T-helper 2 cell (primary cell): ENCODE measurements at regions not wholly inside any gene's neighbourhood (a gene's known extent, or its start where the extent isn't known, plus 50 kb on each side); places are given as distances from the start of the nearest gene placed in this dataset.

Experiments used
- DNase-seq, 5 experiments: peaks; one replicate each; pipeline versions ENCODE4 v3.0.0 to v3.0.0-alpha.2; 2012 to 2022

DNA sequence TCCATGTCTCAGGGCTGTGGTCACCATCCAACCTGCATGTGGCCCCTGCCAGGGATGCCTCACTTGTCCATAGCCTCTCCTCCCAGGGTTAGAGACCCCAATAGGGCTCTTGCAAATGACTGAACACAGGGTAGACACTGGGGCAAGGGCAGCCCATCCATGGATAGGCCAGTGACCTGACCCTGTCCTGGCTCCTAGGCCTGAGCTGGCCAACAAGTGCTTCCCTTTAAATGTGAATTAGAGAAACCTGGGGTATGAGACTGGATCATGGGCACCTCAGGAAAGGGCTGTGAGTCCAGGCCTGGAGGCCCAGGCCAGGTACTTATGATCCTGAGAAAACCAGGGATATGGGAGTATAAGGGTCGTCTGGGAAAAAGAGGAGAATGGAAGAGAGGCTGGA is 64.5 kb downstream of the COPS8 start:
- DNase-seq, result no peak

DNA sequence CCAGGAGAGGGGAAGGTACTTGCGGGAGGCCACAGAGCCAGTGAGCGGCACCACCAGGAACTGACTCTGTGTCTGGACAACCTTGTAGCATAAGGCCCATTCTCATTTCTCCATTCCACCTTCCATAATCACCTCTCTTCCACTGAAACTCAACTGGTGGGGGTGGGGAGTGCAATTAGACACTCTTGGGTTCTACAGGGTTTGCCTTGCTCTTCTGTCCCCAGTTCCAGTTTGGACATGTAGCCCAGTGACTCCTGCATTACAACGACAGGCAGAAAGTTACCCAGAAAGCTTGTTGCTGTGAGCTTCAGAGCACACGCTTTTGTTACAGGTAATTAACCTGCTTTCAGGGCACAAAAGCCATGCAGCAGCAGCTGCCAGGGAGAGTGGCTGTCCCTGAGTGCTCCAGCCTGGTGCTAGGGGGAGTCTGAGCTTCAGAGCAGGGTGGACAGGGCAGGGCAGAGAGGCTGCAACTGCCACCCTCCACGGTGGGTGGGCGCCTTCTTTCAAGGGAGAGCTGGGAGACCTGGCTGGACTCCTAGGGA is 65.2 kb downstream of the COPS8 start:
- no peak for DNase-seq

DNA sequence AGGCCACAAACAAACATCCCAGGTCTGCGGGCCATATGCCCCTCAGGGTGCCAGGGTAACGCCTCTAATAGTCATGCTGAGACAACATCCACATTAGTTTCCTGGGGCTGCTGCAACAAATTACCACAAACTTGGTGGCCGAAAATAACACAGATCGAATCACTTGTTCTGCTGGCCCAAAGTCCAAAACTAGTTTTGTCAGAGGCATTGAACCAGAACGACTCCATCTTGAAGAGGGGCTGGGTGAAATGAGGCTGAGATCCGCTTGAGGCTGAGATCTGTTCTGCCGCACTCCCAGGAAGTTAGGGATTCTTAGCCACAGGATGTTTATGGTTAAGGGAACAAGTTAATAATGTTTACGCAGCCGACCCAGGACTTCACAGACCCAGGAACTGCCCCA is 66.7 kb downstream of the COPS8 start:
- no peak for DNase-seq

DNA sequence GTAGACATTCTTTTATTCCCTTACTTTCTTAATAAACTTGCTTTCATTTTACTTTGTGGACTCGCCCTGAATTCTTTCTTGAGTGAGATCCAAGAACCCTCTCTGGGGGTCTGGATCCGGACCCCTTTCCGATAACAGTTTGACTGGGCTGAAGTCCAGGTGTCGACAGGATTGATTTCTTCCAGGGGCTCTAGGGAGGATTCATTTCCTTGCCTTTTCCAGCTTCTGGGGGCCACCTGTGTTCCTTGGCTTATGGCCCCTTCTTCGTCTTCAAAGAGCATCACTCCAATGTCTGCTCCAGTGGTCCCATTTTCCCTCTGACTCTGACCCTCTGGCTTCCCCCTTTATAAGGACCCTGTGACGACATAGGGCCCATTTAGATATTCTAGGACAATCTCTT is 67.5 kb downstream of the COPS8 start:
- DNase-seq, result no peak

DNA sequence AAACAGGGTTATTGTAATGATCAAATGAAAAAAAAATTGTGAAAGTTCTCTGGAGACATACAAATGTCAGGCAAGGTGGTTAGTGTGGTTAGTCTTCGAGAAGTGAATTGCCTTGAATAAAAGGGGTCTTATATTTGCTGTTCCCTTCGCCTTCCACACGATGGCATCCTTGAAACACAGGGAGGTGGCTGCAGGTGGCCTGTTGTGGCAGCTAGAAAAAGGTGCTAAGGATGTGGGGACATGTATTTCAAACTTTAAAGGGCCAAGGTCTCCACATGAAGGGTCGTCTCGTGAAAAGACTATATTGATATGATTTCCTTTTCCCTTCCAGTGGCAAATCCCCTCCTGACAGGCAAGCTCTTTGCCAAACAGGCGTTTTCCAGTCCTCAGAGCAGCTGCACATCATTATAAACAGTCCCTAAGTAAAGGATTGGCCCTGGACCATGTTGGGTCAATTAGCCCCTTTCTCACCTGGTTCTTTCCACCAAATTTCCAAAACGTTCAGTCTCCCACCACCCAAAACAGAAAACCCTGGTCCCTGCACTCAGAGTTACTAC is 68.5 kb downstream of the COPS8 start:
- DNase-seq, result peak in 4 of 5 experiments; percentile 2 to 64 (median 26)

DNA sequence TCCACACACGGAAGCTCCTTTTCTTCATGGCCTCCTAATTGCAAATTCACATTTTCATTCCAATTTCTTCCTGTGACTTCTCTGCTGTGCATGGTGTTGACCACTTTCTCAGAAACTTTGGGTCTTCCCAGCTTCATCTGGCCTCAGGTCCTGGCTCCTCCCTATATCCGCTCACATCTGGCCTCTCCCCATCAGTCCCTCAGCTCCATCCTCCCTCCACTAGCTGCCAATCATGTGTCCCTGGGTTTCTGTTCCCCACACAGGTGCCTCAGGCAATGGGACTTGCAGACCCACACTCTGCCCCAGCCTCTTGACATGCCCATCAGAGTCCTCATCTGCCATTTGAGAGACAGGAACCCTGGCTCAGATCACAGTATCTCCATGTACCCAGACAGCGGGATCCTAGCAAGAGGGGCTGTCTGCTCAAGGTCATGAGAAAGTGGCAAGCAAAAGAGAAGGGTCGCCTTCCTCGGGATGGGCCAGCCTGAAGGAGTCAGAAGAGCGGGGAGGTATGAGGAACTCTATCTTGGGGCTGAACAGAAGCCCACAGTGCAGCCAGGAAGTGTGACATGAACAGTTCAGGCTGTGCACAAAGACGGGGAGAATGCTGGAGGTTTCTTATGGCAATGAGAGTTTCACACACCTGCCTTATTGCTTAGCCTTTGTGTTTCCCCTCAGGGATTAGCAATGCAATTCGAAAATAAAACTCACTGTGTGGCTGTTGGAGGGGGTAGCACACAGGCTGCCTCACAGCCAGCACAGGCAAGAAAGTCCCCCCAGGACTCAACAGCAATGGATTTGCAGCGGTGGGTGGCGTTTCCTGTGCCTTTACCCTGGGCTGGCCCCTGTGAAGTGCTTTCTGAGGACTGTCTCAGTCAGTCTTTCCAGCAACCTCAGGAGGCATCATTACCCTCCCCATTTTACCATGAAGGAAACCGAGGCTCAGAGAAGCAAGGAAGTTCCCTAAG is 69.5 kb downstream of the COPS8 start:
- DNase-seq, result no peak

DNA sequence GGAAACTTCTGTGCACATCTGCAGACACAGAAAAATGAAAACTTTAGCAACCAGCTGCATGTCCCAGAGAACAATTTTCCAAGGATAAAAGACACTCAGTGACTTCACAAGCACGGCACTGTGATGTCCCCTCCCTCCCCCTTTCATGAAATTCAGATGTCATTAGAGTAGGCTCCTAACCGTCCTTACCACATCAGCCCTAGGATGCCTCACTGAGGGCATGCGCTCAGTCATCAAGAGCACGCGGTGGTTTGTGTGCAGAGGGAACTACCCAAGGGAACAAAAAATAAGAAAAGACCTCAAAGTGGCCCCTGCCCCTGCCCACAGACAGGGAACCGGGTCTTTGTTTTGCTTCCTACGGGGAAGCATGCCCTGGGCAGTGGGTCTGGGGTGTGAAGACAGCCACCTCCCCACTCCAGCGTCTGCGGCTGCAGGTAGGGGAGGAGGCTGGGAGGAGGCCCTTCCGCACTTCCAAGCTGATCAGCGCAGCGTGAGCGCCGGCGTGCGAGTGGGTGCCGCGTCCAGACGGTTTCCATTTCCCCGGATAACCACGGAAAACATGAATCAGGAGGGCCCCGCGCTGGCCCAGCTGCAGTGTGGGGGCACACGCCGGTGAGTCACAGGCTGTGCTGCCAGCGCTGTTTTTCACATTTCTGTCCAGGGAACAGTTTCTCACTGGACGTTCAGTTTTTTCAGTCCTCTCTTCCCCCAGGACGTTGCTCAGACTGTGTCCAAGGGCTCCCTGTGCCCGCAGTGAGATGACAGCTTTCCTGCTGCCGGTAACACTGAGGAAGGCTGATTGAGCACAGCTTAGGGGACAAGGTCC is 70.6 kb downstream of the COPS8 start:
- peak in 2 of 5 experiments; percentile 23 for DNase-seq

DNA sequence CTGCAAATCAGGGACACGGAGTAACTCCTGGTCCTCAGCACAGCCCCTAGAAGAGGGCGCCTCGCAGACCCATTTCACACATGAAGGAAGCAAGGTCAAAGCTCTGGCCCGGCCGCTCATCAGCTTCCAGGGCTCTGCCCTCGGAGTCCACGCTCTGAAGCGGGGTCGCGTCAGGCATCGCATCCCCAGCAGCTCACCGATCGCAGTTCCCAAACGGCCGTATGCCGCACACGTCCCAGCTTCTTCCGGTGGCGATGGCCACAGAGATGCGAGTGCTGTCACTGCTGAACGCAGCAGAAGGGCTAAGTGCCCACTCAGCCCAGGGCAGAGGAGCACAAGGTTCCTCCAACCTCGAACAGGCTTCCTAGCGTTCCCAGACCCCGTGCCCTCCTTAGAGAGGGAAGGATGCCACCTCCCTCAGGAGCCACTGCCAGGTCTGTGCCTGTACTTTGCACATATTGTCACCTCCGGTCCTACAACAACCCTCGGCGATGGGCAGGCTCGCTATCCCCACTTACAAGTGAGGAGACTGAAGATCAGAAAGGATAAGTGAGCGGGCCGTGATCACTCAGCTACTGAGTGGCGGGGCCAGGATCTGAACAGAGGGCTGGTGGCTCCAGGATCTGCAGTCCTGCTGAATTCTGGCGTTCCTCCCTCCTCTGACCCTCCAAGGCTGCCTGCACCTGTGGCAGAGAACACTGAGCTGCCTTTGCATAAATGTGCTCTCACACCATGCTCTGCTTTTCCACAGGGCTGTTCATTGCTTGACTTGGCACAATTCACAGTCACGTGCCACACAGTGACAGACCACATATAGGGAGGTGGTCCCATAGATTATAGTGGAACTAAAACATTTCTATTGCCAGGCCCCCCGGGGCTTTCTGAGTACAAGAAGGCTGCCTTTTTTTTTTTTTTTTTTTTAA is 71.4 kb downstream of the COPS8 start:
- DNase-seq, result no peak

DNA sequence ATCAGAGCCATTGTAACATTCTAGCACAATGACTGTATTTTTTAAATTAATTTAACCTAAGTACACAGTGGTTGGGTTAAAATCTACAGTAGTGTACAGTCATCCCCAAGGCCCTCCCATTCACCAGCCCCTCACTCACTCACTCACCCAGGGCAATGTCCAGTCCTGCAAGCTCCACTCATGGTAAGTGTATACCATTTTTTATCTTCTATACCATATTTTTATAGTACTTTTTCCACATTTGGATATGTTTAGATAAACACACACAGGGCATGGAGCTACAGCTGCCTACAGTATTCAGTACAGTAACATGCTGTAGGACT is 72.1 kb downstream of the COPS8 start:
- DNase-seq, result no peak

DNA sequence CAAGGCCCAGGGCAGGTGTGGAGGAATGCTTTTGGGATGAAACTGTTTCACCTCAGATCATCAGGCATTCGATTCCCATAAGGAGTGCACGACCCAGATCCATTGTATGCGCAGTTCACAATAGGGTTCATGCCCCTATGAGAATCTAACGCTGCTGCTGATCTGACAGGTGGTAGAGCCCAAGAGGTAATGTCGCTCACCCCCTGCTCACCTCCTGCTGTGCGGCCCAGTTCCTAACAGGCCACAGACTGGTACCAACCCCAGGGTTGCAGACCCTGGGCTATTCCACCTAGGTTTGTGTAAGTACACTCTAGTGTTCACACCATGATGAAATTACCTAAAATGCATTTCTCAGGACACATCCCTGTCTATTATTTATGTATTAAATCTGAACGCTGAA is 72.5 kb downstream of the COPS8 start:
- DNase-seq, result no peak

DNA sequence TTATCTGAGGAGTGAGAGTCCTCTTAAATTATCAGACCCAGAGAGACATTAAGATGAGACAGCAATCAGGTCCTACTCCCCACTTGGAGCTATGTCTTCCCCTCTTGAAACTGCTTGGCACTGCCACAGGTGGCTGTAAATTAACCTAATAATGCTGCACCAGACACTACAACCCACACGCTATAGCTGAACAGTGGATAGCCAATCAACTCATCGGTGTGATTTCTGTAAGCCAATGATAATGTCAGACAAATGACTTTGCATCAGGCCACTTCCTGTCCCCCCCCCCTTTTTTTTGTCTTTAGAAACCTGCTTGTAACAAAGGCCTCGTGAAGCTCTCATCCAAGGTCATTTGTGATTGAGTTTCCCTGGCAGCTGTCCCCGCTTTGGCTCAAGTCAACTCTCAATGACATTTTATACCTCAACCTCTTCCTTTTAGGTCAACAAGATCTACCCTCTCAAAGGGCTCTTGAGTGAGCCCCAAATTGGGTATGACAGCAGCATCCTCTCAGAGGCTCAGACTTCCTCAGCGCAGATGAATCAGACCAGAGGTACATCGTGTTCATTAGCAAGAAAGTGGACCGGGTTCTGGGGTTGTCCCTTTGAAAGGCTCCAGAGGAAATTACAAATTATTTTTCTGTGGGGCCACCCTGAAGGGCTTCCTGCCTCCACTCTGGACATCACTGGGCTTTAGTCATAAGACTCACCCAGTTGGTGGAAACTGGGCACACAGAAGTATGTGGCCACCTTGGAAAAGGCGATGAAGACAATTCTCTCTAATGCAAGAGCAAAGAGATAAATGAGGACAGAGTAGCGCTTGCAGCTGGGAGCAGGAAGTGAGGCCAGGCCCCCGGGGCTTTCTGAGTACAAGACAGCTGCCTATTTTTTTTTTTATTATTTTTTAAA is 73.6 kb downstream of the COPS8 start:
- peak in 1 of 5 experiments; percentile 22 for DNase-seq

DNA sequence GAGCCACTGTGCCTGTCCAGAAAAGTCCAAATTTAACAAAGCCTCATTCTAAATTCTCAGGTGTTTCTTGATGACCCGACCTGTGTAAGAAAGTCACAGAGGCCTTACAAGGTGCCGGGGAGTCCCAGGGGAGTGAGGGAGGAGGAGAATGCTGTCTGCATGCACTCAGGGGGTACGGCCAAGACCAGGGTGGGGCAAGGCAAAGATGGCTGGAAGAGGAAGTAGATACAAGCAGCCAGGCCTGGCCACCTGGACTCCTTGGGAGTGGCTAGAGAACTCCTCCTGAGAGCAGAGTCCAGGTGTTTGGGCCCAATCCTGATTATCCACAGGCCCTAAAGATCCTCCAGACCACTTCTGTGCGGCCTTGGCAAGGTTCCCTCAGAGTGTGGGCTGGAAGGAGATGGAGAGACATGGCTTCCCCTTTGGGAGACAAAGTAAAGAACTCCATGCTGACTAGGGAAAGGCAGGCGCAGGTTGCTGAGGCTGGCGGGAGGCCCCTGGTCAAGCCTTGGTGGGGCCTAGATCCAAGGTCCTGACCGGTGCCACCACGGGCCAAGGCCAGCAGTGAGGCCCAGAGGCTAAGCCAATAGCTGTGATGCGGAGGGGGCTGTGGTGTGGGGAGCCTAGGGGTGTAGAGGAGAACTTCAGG is 74.7 kb downstream of the COPS8 start:
- DNase-seq, result no peak

DNA sequence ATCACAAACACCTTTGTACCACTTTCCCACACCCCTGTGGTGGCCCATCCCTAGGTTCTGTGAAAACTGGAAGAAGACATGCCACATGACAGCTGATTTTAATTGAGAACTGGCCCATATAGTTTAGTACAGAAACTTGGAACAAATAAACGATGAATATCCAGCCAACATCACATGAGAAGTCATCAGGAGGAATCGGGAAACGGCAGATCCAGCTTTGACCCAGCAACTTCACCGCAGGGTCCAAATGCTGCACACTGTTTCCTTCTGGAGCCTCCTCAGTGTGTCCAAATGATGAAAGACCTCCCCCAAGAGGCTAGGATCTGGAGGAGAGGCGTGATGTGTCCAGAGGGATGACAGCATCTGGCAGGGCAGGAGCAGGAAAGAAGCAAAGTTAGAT is 75.5 kb downstream of the COPS8 start:
- DNase-seq, result no peak

DNA sequence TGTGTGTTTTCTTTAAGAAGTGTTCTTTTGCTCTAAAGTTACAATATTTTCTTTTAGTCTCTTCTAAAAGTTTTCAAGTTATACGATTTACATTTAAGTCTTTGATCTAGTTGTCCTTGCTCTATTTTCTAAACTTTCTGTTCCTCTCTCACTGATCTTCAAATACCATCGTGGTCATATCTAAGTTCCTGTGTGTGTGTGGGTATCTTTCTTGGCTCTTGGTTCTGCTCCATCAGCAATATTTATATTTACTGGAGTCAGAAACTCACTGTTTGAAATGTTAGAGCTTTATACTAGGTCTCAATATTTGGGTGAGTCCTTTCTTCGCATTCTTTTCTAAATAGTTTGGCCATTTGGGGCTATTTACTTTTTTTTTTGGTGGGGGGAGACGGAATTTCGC is 77.3 kb downstream of the COPS8 start:
- DNase-seq, result no peak

DNA sequence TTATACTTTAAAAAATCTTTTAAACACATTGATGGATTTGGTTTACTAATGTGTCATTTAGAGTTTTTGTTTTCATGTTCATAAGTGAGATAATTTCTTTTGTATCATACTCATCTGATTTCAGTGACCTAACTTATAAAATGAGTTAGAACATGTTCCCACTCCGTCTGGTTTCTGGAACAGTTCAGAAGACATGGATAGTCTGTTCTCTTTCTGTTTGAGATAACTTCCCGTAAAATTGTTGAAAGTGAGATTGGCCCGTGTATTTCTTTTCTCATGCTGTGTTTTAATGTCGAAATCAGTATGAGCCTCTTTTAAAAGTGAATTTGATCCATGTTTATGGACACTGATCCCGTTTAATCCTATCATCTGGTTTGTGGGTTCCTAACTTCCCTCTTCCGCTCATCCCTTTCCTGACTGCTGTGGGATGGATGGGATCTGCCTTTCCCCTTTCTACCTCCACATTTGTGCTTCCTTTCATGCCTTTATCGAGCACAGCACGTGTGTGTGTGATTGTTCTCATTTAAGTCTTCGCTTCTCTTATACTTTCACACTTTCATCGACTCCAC is 78.9 kb downstream of the COPS8 start:
- DNase-seq, result no peak

DNA sequence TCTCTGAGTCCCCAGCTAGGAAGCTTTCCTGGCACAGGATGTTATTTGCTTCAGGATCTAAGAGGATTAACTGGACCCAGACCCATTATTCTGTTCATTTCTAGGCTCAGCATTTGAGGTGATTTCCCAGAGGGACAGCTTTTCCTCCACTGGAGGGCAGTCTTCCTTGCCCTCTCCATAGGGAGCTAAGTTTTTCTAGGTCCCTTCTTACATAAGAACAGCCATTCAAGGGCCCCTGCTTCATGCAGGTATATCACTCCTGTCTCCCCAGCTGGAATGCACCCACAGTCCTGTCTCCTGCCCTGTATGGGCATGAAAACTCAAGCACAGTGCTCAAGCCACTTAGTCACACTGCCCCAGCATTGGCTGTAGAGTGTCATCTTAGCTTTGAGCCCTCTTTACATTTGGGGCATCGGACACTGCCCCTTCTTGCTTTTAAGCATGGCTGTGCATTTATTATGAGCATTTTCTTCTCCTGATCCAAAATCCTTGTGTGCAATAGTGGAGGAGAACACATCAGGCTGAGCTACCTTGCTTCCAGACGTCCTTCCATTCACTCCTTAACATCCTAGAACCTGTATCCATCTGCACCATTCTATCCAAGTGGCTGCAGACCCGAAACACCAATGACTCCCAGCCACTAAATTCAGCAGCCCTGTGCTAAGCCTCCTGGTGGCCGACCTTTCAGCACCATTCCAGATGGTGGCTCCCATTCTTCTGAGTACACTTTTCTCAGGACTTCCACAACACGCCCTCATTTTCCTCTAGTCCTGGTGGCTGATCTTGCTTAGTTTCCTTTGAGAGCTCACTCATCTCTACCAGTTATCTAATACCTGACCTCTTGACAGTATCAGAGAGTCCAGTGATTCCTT is 80.0 kb downstream of the COPS8 start:
- no peak for DNase-seq

DNA sequence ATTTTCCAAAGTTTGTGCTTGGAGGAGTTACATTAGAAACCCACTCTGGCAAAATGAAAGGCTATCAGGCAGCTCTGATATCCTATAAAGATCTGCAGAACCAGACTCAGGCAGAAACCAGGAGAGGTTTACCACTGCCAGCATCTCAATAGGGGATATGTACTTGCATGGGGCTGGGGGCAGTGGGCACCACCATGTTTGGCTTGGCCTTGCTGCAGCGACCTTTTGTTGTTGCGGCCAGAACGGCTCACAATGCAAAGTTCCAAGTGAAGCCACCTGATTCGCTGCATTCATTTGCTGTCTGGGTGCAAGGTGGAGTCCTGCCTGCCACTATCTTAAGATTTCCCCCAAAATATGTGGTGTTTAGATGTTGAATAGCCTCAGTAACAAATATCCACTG is 81.3 kb downstream of the COPS8 start:
- no peak for DNase-seq

DNA sequence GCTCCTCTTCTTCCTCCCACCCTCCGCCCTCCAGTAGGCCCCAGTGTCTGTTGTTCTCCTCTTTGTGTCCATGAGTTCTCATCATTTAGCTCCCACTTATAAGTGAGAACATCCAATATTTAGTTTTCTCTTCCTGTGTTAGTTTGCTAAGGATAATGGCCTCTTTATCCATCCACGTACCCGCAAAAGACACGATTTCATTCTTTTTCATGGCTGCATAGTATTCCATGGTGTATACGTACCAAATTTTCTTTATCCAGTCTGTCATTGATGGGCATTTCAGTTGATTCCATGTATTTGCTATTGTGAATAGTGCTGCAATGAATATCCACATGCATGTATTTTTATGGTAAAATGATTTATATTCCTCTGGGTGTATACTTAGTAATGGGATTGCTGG is 82.2 kb downstream of the COPS8 start:
- DNase-seq, result no peak

DNA sequence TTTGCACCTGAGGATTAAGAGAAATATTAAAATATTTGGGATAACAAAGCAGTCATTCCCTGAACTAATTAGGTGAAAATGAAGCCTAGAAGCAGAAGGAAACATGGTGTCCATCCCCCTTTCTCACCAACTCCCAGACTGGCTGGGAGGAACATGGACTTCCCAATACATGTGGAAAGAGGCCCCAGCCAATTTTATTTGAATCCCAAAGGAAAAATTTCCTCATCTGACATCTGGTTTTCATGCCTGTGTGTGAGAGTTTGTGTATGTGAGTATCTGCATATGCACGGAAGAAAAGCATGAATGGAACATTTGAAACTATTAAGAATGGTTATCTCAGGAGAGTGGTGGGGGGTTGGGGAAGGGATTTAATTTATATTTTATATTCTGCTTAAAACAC is 84.3 kb downstream of the COPS8 start:
- no peak for DNase-seq
